GM21423 (cell line): ENCODE measurements at regions not wholly inside any gene's neighbourhood (a gene's known extent, or its start where the extent isn't known, plus 50 kb on each side); places are given as distances from the start of the nearest gene placed in this dataset.

Source experiments
- ATAC-seq: cut with Tn5 transposase; IDR thresholded peaks from one replicate; pipeline ENCODE4 v1.9.1; 2021; ENCODE audit warnings: mild to moderate bottlenecking, moderate library complexity; ENCODE audit not compliant: unreplicated experiment

DNA sequence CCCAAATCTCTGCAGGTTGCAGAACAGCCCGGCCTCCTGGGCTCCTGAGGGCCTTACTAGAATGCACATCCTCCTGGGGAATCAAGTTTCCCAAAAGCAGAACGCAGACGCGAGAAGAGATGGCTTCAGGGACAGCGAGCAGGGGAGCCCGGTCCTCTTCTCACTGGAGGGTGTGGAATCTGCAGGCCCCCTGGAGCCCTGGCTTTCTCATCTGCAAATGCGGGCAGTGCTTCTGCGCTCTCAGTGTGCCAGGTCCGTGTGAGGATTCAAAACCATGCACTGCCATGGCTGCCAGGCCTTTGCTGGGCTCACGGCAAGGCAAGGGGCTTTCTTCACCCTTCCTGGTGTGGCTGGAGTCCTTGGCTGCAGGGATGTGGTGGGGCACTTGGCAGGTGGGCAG is 330.9 kb upstream of the MKI67 start:
- ATAC-seq, result no peak

- no peak for ATAC-seq
Measured at GRCh38 chr10:128461991-128462390, 335.8 kb upstream of the MKI67 start.

DNA sequence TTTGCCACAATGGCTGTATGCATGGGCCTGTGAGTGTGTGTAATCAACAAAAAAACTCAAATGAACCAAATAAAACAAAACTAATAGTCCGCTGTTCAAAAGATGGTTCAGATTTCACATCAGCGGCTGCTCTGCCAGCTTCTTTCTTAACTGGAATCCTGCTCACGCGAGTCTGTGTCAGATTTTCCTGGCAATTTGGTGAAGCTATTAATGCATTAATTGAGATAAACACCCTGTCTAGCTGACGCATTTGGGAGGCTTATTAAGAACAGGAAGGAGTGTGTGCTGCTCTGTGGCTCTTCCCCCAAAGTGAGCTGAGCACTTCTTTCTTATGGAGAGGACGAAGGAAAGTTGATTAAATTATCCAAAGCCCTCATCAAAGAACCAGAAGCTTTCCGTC is 336.6 kb upstream of the MKI67 start:
- no peak for ATAC-seq

GRCh38 chr10:128463991-128464760 is 338.0 kb upstream of the MKI67 start:
- ATAC-seq, result no peak

GRCh38 chr10:128465697-128466096 is 339.5 kb upstream of the MKI67 start:
- ATAC-seq, result no peak

DNA sequence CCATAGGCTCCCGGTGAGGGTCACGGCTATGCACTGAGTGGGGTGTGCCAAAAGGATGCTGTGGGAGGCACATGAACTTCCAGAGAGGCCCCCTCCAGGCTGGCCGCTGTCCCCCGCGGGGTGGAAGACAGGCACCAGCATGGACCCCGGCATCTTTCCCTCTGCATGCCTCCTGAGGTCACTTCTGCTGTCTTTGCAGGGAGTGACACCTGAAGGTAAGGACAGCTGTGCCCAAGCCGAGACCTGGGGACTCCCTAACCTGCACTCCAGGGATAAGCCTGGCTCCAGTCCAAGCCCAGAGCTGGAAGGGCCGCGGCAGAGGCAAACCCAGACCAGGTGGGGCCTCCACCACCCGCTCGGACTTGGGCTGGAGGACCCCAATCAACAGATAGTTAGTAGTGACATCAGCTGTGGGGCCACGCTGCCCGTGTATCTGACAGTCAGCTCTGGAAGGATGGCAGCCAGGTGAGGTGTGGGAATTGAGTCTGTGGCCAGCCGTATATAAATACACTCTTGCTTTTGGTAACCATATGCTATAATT is 340.7 kb upstream of the MKI67 start:
- ATAC-seq, result no peak

- no peak for ATAC-seq
Measured at GRCh38 chr10:128468462-128468861, 342.2 kb upstream of the MKI67 start.

DNA sequence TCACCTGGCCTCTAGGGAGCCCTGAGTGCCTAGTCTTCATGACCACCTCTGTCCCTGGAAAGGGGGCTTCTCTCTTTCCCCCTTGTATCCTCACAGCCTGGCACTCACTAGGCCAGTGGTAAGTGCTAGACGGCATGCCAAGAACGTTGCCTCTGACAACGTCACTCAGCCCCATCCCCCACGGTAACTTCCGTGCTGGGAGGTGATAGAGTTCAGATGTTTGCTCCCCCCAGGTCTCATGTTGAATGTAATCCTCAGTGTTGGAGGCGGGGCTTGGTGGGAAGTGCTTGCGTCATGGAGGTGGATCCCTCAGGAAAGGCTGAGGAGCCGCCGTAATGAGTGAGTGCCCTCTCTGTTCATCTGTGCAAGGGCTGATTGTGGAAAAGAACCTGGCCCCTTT is 343.3 kb upstream of the MKI67 start:
- no peak for ATAC-seq

GRCh38 chr10:128470321-128470965 is 344.2 kb upstream of the MKI67 start:
- no peak for ATAC-seq

GRCh38 chr10:128471151-128471550 is 344.9 kb upstream of the MKI67 start:
- ATAC-seq, result no peak

GRCh38 chr10:128472196-128472595 is 346.0 kb upstream of the MKI67 start:
- no peak for ATAC-seq

DNA sequence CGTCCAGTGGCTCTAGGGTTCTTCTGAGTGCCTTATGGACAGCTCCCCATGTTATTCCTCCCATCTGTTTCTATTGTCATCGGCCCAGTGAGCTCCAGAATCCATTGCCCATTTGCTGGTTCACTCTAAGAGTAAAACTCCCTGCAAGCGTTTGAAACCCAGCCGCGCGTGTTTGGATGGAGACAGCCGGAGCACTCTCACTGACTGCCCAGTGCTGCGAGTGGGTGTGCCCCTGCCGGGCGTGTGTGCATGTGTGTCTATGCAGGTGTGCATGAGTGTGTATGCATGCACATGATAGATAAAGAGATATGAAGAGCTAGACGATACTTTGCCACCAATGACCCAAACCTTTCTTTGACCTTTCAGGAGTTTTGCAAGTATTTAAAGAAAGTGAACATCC is 347.2 kb upstream of the MKI67 start:
- no peak for ATAC-seq

- no peak for ATAC-seq
Measured at GRCh38 chr10:128473911-128474310, 347.7 kb upstream of the MKI67 start.

DNA sequence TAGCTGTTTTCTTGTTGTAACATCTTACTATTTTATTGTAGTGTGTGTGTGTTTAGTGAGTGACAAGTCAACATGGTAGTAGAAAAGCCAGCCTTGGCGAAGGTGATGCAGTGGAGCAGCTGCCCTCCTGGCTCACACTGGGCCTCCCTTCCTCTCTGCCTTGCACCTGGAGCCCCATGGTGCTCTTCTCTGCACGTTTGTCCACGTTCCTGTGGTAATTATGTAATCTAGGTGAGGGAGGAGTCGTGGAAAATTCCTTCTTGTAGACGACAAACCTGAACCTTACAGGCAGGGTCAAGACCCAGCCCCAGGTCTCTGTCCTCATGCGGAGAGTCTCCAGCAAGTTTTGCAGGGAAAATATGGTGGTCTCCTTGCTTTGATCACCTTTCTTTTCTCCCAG is 348.3 kb upstream of the MKI67 start:
- no peak for ATAC-seq

GRCh38 chr10:128475686-128476367 is 349.6 kb upstream of the MKI67 start:
- no peak for ATAC-seq

- ATAC-seq, result no peak
Measured at GRCh38 chr10:128476368-128476725, 350.1 kb upstream of the MKI67 start.

- ATAC-seq, result no peak
Measured at GRCh38 chr10:128476845-128477244, 350.6 kb upstream of the MKI67 start.

DNA sequence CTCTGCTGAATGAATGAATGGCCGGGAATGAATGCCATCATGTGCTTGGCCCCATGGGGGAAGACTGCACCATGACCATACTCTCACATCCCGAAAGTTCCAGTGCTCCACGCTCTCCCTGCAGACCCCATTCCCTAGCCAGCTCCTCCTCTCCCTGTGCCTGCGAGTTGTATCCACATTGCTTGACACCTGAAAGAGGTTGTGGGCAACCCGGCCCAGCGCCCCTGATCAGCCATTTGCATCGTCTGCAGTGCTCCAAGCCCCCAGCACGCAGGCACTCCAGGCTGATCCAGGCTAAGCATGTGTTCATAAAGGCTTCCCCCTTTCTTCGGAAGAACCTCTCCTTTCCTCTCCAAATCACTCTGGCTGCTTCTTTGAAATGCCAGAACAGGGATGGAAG is 354.4 kb upstream of the MKI67 start:
- no peak for ATAC-seq

- ATAC-seq, result no peak
Measured at GRCh38 chr10:128481152-128481840, 355.1 kb upstream of the MKI67 start.

DNA sequence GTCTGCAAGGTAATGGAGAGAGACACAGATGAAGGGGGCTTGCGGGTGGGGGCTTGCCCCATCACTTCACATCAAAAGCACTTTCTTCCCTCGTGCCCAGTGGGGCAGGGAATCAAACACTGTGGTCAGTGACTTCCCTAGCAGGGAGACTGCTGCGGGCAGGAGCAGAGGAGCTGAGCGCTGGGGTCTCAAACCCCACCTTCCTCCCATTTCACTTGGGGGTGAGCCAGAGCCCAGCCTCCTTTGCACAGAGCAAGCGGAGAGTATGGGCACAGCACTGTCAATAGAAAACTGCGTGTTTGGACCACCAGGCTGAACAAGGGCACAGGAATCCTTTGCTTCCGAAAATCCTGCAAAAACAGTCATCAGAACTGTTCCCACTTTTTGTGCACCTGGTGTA is 355.8 kb upstream of the MKI67 start:
- ATAC-seq, result no peak

- ATAC-seq, result no peak
Measured at GRCh38 chr10:128483216-128483615, 357.0 kb upstream of the MKI67 start.
